ENCODE measurements at regions not wholly inside any gene's neighbourhood (a gene's known extent, or its start where the extent isn't known, plus 50 kb on each side); places are given as distances from the start of the nearest gene placed in this dataset.
"Not testable (repeated sequence)": the region's sequence is repeated elsewhere in the genome, so short reads cannot be mapped to it uniquely, and the experiment has no call there.

DNA sequence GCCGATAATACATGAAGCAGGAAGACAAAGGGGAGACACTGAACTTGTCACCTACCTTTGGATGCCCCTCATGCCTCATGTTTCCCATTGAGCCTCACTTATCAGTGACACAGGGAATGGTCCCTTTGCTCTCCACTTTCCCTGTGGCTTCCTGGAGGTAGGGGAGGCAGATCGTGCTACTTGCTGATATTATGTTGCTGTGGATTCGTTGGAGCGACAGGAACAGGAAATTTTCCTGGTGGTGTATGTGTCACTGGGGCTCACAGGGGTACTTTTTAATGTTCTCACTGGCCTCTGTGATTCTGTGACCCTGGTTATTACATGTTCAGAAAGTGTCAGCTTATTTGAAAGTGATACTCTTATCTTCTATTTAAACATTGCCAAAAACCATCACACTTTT, 72.7 kb upstream of the VKORC1L1 start:
- H2BK12ac ChIP-seq (ENCODE audit: low read depth, low read length); H3K27ac ChIP-seq (ENCODE audit: low read depth, low read length); H2BK20ac ChIP-seq (ENCODE audit: low read length); H3K36me3 ChIP-seq (ENCODE audit: control insufficient read depth in 2 of 4, insufficient read depth in 4 of 4, low read length in 3 of 4); H3K14ac ChIP-seq (ENCODE audit: insufficient read length); H2BK5ac ChIP-seq (ENCODE audit: low read depth, low read length); H3K4me3 ChIP-seq (ENCODE audit: extremely low read depth in 1 of 4, insufficient read depth in 2 of 4, low read depth in 3 of 4, low read length in 4 of 4); H3K4me1 ChIP-seq (replicated peaks in 1 of 4; ENCODE audit: control insufficient read depth in 3 of 4, insufficient read depth in 4 of 4, low read length in 3 of 4); H3K27me3 ChIP-seq (replicated peaks in 1 of 4; ENCODE audit: control insufficient read depth in 3 of 4, extremely low read depth in 1 of 4, insufficient read depth in 3 of 4, low read length in 3 of 4); H4K91ac ChIP-seq (replicated peaks; ENCODE audit: insufficient read length, low read length); H3K18ac ChIP-seq (ENCODE audit: extremely low read depth, low read length); H3K23me2 ChIP-seq (ENCODE audit: low read depth, low read length); H3K79me2 ChIP-seq (ENCODE audit: control insufficient read depth in 1 of 2, insufficient read depth in 2 of 2, low read length in 2 of 2); H4K5ac ChIP-seq (ENCODE audit: insufficient read length, low read depth, low read length); H3K79me1 ChIP-seq (ENCODE audit: low read depth, low read length); H2BK15ac ChIP-seq (ENCODE audit: low read length); H2AFZ ChIP-seq (ENCODE audit: low read length); DNase-seq (ENCODE audit: low read depth in 1 of 2, low spot score in 2 of 2); H4K8ac ChIP-seq (ENCODE audit: extremely low read depth, insufficient read depth, low read length); H3K4ac ChIP-seq (replicated peaks; ENCODE audit: insufficient read length, low read depth, low read length); POLR2A ChIA-PET (ENCODE audit: partially characterized antibody); H3K9me3 ChIP-seq (ENCODE audit: insufficient read depth in 2 of 2, low read depth in 1 of 2, low read length in 1 of 2); H3K56ac ChIP-seq (replicated peaks; ENCODE audit: insufficient read length, low read depth, low read length); FAIRE-seq; H3K4me2 ChIP-seq (ENCODE audit: insufficient read depth in 1 of 2, low read depth in 2 of 2, low read length in 2 of 2); H3K9ac ChIP-seq (replicated peaks in 1 of 4; ENCODE audit: extremely low read depth in 1 of 4, low read depth in 3 of 4, low read length in 3 of 4); H2BK120ac ChIP-seq (replicated peaks; ENCODE audit: low read depth, low read length); H4K20me1 ChIP-seq (replicated peaks in 1 of 2; ENCODE audit: control insufficient read depth in 1 of 2, insufficient read depth in 2 of 2, low read length in 2 of 2); H2AK5ac ChIP-seq (ENCODE audit: low read depth, low read length): not testable (repeated sequence)
- CTCF ChIA-PET (ENCODE audit: partially characterized antibody), result interaction anchor here (2.9 kb wide), 1 partner anchor 20 kb away, joined by 7 read pairs; no protein-coding TSS in a partner anchor
- peak overlapping the region; percentile 41 for H3K23ac ChIP-seq (ENCODE audit: insufficient read length)
- 78% methylated on average over 4 of the region's 4 CpGs; no CpG with 5 or more reads in 1 of the 2 experiments for WGBS, 2 experiments (ENCODE audit: extremely low coverage in 1 of 2, insufficient coverage in 1 of 2, insufficient read length in 1 of 2, insufficient replicate concordance in 2 of 2, low coverage in 1 of 2, low lambda C conversion rate in 2 of 2, missing lambda C conversion rate in 1 of 2)

Data from H1 (cell line).